CD4-positive, alpha-beta memory T cell (primary cell): ENCODE measurements at regions not wholly inside any gene's neighbourhood (a gene's known extent, or its start where the extent isn't known, plus 50 kb on each side); places are given as distances from the start of the nearest gene placed in this dataset.

Experiments
- CTCF ChIA-PET: fragments of 350-600 bp; sonication (Branson Sonifier 250); formaldehyde crosslinking; loops from one replicate; lab custom pipeline; 2021; ENCODE audit warnings: inconsistent platforms; ENCODE audit not compliant: partially characterized antibody; lab: Charles Lee
- POLR2A ChIA-PET: fragments of 350-600 bp; sonication (Branson Sonifier 250); formaldehyde crosslinking; loops from one replicate; lab custom pipeline; 2021; ENCODE audit not compliant: partially characterized antibody; lab: Charles Lee
- DNase-seq, 5 donors: peaks; one replicate each; pipeline versions ENCODE4 v3.0.0 to v3.0.0-alpha.2; 2020 to 2022; ENCODE audit warnings: mixed read lengths in 1 of 5
- H3K27ac ChIP-seq: one replicate; pipeline ENCODE4 v1.7.0; 2013; ENCODE audit warnings: low read depth, low read length
- H3K27me3 ChIP-seq: 2 replicates; pipeline ENCODE4 v1.7.0; 2013; ENCODE audit warnings: mild to moderate bottlenecking, low read length, moderate library complexity; ENCODE audit not compliant: insufficient read depth
- H3K36me3 ChIP-seq: 2 replicates; pipeline ENCODE4 v1.7.0; 2013; ENCODE audit warnings: mild to moderate bottlenecking, low read length, moderate library complexity; ENCODE audit not compliant: insufficient read depth
- H3K4me1 ChIP-seq: 2 replicates; pipeline ENCODE4 v1.7.0; 2013; ENCODE audit warnings: mild to moderate bottlenecking, low read length, moderate library complexity; ENCODE audit not compliant: insufficient read depth
- H3K4me3 ChIP-seq, 2 donors: one replicate each; pipeline ENCODE4 v1.7.0; 2013; ENCODE audit warnings: low read length in 2 of 2, mild to moderate bottlenecking in 1 of 2
- H3K9me3 ChIP-seq, 2 donors: one replicate each; pipeline ENCODE4 v1.7.0; 2013; ENCODE audit warnings: low read length in 2 of 2, control low read depth in 1 of 2; ENCODE audit not compliant: control insufficient read depth in 1 of 2
- H3K27ac Mint-ChIP-seq, 7 donors: one replicate each; pipeline ENCODE4 v1.8.0; 2020 to 2021; ENCODE audit warnings: mixed read lengths in 7 of 7, mild to moderate bottlenecking in 6 of 7, inconsistent platforms in 3 of 7, moderate library complexity in 3 of 7
- H3K27me3 Mint-ChIP-seq, 2 donors: one replicate each; pipeline ENCODE4 v1.8.0; 2020 to 2021; ENCODE audit warnings: mixed read lengths in 2 of 2
- H3K36me3 Mint-ChIP-seq, 2 donors: one replicate each; pipeline ENCODE4 v1.8.0; 2020 to 2021; ENCODE audit warnings: mixed read lengths in 2 of 2, inconsistent platforms in 1 of 2, mild to moderate bottlenecking in 1 of 2
- H3K4me1 Mint-ChIP-seq, 4 donors: one replicate each; pipeline ENCODE4 v1.8.0; 2020 to 2021; ENCODE audit warnings: mixed read lengths in 4 of 4, mild to moderate bottlenecking in 1 of 4
- H3K4me3 Mint-ChIP-seq, 8 donors: one replicate each; pipeline ENCODE4 v1.8.0; 2020 to 2021; ENCODE audit warnings: mixed read lengths in 8 of 8, mild to moderate bottlenecking in 7 of 8, moderate library complexity in 6 of 8, inconsistent platforms in 3 of 8
- H3K9me3 Mint-ChIP-seq, 8 donors: one replicate each; pipeline ENCODE4 v1.8.0; 2020 to 2021; ENCODE audit warnings: mixed read lengths in 8 of 8, mild to moderate bottlenecking in 5 of 8, inconsistent platforms in 3 of 8, moderate library complexity in 1 of 8
- intact Hi-C: fragments of 100-400 bp; cut with micrococcal nuclease; formaldehyde crosslinking; loops from one replicate; pipeline ENCODE4 v1.15.1; 2023

- no peaks in the 10 kb centered on the region for H3K9me3 Mint-ChIP-seq
- ChIA-PET POLR2A (no interaction called here), CTCF (interaction anchor here (1.0 kb wide), 1 partner anchor 13 kb away, joined by 3 read pairs; no protein-coding TSS in a partner anchor)
- intact Hi-C loops: no loop called here
- Histone ChIP-seq H3K4me3 (no peak overlapping the region), H3K4me1 (no peaks in the 10 kb centered on the region), H3K36me3 (no peaks in the 10 kb centered on the region), H3K9me3 (no peaks in the 10 kb centered on the region), H3K27ac (no peak overlapping the region), H3K27me3 (no peaks in the 10 kb centered on the region)
- H3K27ac Mint-ChIP-seq: no peak overlapping the region
- DNase-seq: no peak
- no peaks in the 10 kb centered on the region for H3K36me3 Mint-ChIP-seq
- H3K4me1 Mint-ChIP-seq: no peaks in the 10 kb centered on the region
- no peak overlapping the region for H3K4me3 Mint-ChIP-seq
- H3K27me3 Mint-ChIP-seq: peaks cover 0 to 4% of the 10 kb centered on the region in 2 donors
Measured at GRCh38 chr15:38944536-38944935, 379.9 kb upstream of the RASGRP1 start.

GRCh38 chr15:38945551-38946298 is 381.1 kb upstream of the RASGRP1 start:
- H3K4me3 ChIP-seq: no peak overlapping the region
- Mint-ChIP-seq H3K9me3 (no peaks in the 10 kb centered on the region), H3K36me3 (no peaks in the 10 kb centered on the region), H3K27ac (no peak overlapping the region), H3K4me1 (no peaks in the 10 kb centered on the region), H3K27me3 (peaks cover 0 to 4% of the 10 kb centered on the region in 2 donors), H3K4me3 (no peak overlapping the region)
- CTCF ChIA-PET: interaction anchor here (1.0 kb wide), 1 partner anchor 14 kb away, joined by 3 read pairs; no protein-coding TSS in a partner anchor
- no peaks in the 10 kb centered on the region for H3K4me1 ChIP-seq
- intact Hi-C loops: no loop called here
- H3K27me3 ChIP-seq: no peaks in the 10 kb centered on the region
- H3K9me3 ChIP-seq: no peaks in the 10 kb centered on the region
- no peak for DNase-seq
- H3K36me3 ChIP-seq: no peaks in the 10 kb centered on the region
- POLR2A ChIA-PET: no interaction called here
- no peak overlapping the region for H3K27ac ChIP-seq

- ChIA-PET CTCF (no interaction called here), POLR2A (no interaction called here)
- H3K4me1 ChIP-seq: no peaks in the 10 kb centered on the region
- H3K36me3 ChIP-seq: no peaks in the 10 kb centered on the region
- H3K9me3 ChIP-seq: no peaks in the 10 kb centered on the region
- no peaks in the 10 kb centered on the region for H3K27me3 ChIP-seq
- no peaks in the 10 kb centered on the region for H3K9me3 Mint-ChIP-seq
- no peak for DNase-seq
- no peak overlapping the region for H3K4me3 Mint-ChIP-seq
- H3K27ac ChIP-seq: no peak overlapping the region
- no peaks in the 10 kb centered on the region for H3K36me3 Mint-ChIP-seq
- H3K4me3 ChIP-seq: no peak overlapping the region
- H3K27ac Mint-ChIP-seq: no peak overlapping the region
- H3K27me3 Mint-ChIP-seq: peaks cover 2 to 3% of the 10 kb centered on the region in 2 donors
- H3K4me1 Mint-ChIP-seq: no peaks in the 10 kb centered on the region
- intact Hi-C loops: no loop called here
Measured at GRCh38 chr15:38954090-38954489, 389.5 kb upstream of the RASGRP1 start.

- Histone ChIP-seq H3K27ac (no peak overlapping the region), H3K4me1 (no peaks in the 10 kb centered on the region), H3K36me3 (no peaks in the 10 kb centered on the region), H3K9me3 (no peaks in the 10 kb centered on the region), H3K4me3 (no peak overlapping the region), H3K27me3 (no peaks in the 10 kb centered on the region)
- Mint-ChIP-seq H3K4me1 (no peaks in the 10 kb centered on the region), H3K36me3 (no peaks in the 10 kb centered on the region), H3K27me3 (peaks cover 0 to 3% of the 10 kb centered on the region in 2 donors), H3K27ac (no peak overlapping the region), H3K9me3 (no peaks in the 10 kb centered on the region), H3K4me3 (no peak overlapping the region)
- ChIA-PET CTCF (no interaction called here), POLR2A (no interaction called here)
- DNase-seq: no peak
- intact Hi-C loops: no loop called here
Measured at GRCh38 chr15:38961456-38961855, 396.8 kb upstream of the RASGRP1 start.

GRCh38 chr15:38961931-38962330 is 397.3 kb upstream of the RASGRP1 start:
- ChIA-PET CTCF (no interaction called here), POLR2A (no interaction called here)
- H3K4me3 ChIP-seq: no peak overlapping the region
- peaks cover 0 to 2% (median 0%) of the 10 kb centered on the region in 8 donors for H3K9me3 Mint-ChIP-seq
- no peaks in the 10 kb centered on the region for H3K4me1 ChIP-seq
- intact Hi-C loops: no loop called here
- no peak overlapping the region for H3K4me3 Mint-ChIP-seq
- no peaks in the 10 kb centered on the region for H3K36me3 Mint-ChIP-seq
- no peaks in the 10 kb centered on the region for H3K4me1 Mint-ChIP-seq
- H3K27ac ChIP-seq: no peak overlapping the region
- no peak overlapping the region for H3K27ac Mint-ChIP-seq
- no peak for DNase-seq
- no peaks in the 10 kb centered on the region for H3K36me3 ChIP-seq
- H3K27me3 ChIP-seq: no peaks in the 10 kb centered on the region
- H3K27me3 Mint-ChIP-seq: peaks cover 0 to 4% of the 10 kb centered on the region in 2 donors
- H3K9me3 ChIP-seq: no peaks in the 10 kb centered on the region

- no peak overlapping the region for H3K27ac ChIP-seq
- peaks cover 0 to 3% of the 10 kb centered on the region in 2 donors for H3K9me3 ChIP-seq
- CTCF ChIA-PET: no interaction called here
- H3K27me3 ChIP-seq: no peaks in the 10 kb centered on the region
- peaks cover 4 to 22% (median 7%) of the 10 kb centered on the region in 8 donors for H3K9me3 Mint-ChIP-seq
- POLR2A ChIA-PET: no interaction called here
- no peaks in the 10 kb centered on the region for H3K4me1 ChIP-seq
- intact Hi-C loops: no loop called here
- no peak overlapping the region for H3K27ac Mint-ChIP-seq
- H3K4me3 Mint-ChIP-seq: no peak overlapping the region
- no peaks in the 10 kb centered on the region for H3K4me1 Mint-ChIP-seq
- H3K36me3 Mint-ChIP-seq: no peaks in the 10 kb centered on the region
- DNase-seq: no peak
- no peak overlapping the region for H3K4me3 ChIP-seq
- H3K27me3 Mint-ChIP-seq: peaks cover 0 to 3% of the 10 kb centered on the region in 2 donors
- no peaks in the 10 kb centered on the region for H3K36me3 ChIP-seq
Measured at GRCh38 chr15:38972831-38973230, 408.2 kb upstream of the RASGRP1 start.

- intact Hi-C loops: no loop called here
- Mint-ChIP-seq H3K27ac (no peak overlapping the region), H3K36me3 (peaks cover 0 to 2% of the 10 kb centered on the region in 2 donors), H3K9me3 (peaks cover 7 to 24% (median 16%) of the 10 kb centered on the region in 8 donors), H3K27me3 (peaks cover 1 to 6% of the 10 kb centered on the region in 2 donors), H3K4me1 (no peaks in the 10 kb centered on the region), H3K4me3 (no peak overlapping the region)
- Histone ChIP-seq H3K4me1 (no peaks in the 10 kb centered on the region), H3K27me3 (no peaks in the 10 kb centered on the region), H3K4me3 (no peak overlapping the region), H3K9me3 (peaks cover 0 to 3% of the 10 kb centered on the region in 2 donors), H3K27ac (no peak overlapping the region), H3K36me3 (no peaks in the 10 kb centered on the region)
- CTCF ChIA-PET: no interaction called here
- POLR2A ChIA-PET: no interaction called here
- DNase-seq: no peak
Measured at GRCh38 chr15:38975282-38975990, 410.8 kb upstream of the RASGRP1 start.
